Naive thymus-derived CD4-positive, alpha-beta T cell (primary cell): ENCODE measurements at regions not wholly inside any gene's neighbourhood (a gene's known extent, or its start where the extent isn't known, plus 50 kb on each side); places are given as distances from the start of the nearest gene placed in this dataset.
"Not testable (repeated sequence)": the region's sequence is repeated elsewhere in the genome, so short reads cannot be mapped to it uniquely, and the experiment has no call there.

ENCODE experiments used
- ATAC-seq: fragments of 150-1000 bp; cut with Tn5 transposase; 2 replicates; pipeline ENCODE4 v1.10.0; 2021; ENCODE audit warnings: mild to moderate bottlenecking, moderate library complexity
- CTCF ChIA-PET: fragments of 350-600 bp; sonication (Branson Sonifier 250); formaldehyde crosslinking; loops from one replicate; lab custom pipeline; 2021; ENCODE audit warnings: antibody characterized with exemption; lab: Charles Lee
- POLR2A ChIA-PET: fragments of 350-600 bp; sonication (Branson Sonifier 250); formaldehyde crosslinking; loops from one replicate; lab custom pipeline; 2021; ENCODE audit warnings: antibody characterized with exemption, inconsistent platforms; lab: Charles Lee
- DNase-seq, 9 donors: peaks; one replicate each; pipeline versions ENCODE4 v3.0.0 to v3.0.0-alpha.2; 2020 to 2022; ENCODE audit warnings: mixed read lengths in 1 of 9
- H3K27ac ChIP-seq: one replicate; pipeline ENCODE4 v1.7.0; 2013; ENCODE audit warnings: mild to moderate bottlenecking, low read depth, low read length, moderate library complexity
- H3K27me3 ChIP-seq, 2 donors: one replicate each; pipeline ENCODE4 v1.7.0; 2013; ENCODE audit warnings: low read length in 2 of 2, mild to moderate bottlenecking in 2 of 2, moderate library complexity in 2 of 2; ENCODE audit not compliant: control insufficient read depth in 2 of 2, insufficient read depth in 2 of 2
- H3K36me3 ChIP-seq, 3 experiments: 1 replicate in 2 of 3; 2 replicates in 1 of 3; pipeline ENCODE4 v1.7.0; 2013; ENCODE audit warnings: low read length in 3 of 3, mild to moderate bottlenecking in 3 of 3, moderate library complexity in 1 of 3; ENCODE audit not compliant: insufficient read depth in 3 of 3, control insufficient read depth in 2 of 3
- H3K4me1 ChIP-seq, 2 donors: one replicate each; pipeline ENCODE4 v1.7.0; 2013; ENCODE audit warnings: low read length in 2 of 2, mild to moderate bottlenecking in 2 of 2, moderate library complexity in 1 of 2; ENCODE audit not compliant: control insufficient read depth in 2 of 2, insufficient read depth in 2 of 2
- H3K4me3 ChIP-seq: 2 replicates; pipeline ENCODE4 v1.7.0; 2013; ENCODE audit warnings: mild to moderate bottlenecking, low read length
- H3K9me3 ChIP-seq, 3 experiments: 1 replicate in 2 of 3; 2 replicates in 1 of 3; pipeline ENCODE4 v1.7.0; 2013; ENCODE audit warnings: low read length in 3 of 3; ENCODE audit not compliant: control insufficient read depth in 2 of 3
- H3K27ac Mint-ChIP-seq, 9 donors: one replicate each; pipeline ENCODE4 v1.8.0; 2020 to 2022; ENCODE audit warnings: mixed read lengths in 9 of 9, mild to moderate bottlenecking in 8 of 9, moderate library complexity in 5 of 9, inconsistent platforms in 2 of 9
- H3K27me3 Mint-ChIP-seq, 5 donors: one replicate each; pipeline ENCODE4 v1.8.0; 2021 to 2022; ENCODE audit warnings: mixed read lengths in 5 of 5, mild to moderate bottlenecking in 1 of 5
- H3K36me3 Mint-ChIP-seq, 5 donors: one replicate each; pipeline ENCODE4 v1.8.0; 2020 to 2022; ENCODE audit warnings: mixed read lengths in 5 of 5, mild to moderate bottlenecking in 3 of 5, inconsistent platforms in 1 of 5
- H3K4me1 Mint-ChIP-seq, 7 donors: one replicate each; pipeline ENCODE4 v1.8.0; 2020 to 2022; ENCODE audit warnings: mixed read lengths in 7 of 7, mild to moderate bottlenecking in 3 of 7, inconsistent platforms in 1 of 7
- H3K4me3 Mint-ChIP-seq, 10 donors: one replicate each; pipeline ENCODE4 v1.8.0; 2020 to 2022; ENCODE audit warnings: mild to moderate bottlenecking in 10 of 10, mixed read lengths in 10 of 10, moderate library complexity in 6 of 10, inconsistent platforms in 2 of 10
- H3K9me3 Mint-ChIP-seq, 11 donors: one replicate each; pipeline ENCODE4 v1.8.0; 2020 to 2022; ENCODE audit warnings: mixed read lengths in 11 of 11, mild to moderate bottlenecking in 4 of 11, inconsistent platforms in 1 of 11, moderate library complexity in 1 of 11
- intact Hi-C, 2 donors: fragments of 100-400 bp; cut with micrococcal nuclease; formaldehyde crosslinking; loops; one replicate each; pipeline ENCODE4 v1.15.1; 2023

DNA sequence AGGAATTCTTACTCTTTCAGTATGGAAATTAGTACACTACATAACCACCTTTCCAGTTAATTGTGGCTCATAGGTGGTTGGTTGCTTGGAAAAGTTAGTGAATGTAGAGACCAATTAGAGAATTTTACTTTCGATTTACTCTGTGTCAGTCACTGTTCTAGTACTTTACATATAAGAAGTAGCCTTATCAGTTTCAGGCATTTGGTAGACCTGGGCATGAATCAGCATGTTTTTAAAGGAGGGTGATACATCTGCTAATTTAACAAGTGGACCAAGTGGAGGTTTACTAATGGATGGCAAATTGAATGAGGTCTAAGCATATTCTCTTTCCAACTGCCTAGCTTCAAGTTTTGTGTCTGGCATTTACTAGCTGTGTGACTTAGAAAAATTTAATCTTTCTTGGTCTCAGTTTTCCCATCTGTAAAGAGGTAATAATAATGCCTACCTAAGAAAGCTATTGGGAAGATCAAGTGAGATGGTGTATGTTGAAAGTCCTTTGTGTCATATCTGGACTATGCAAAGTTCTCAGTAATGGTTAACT lies 1158.6 kb downstream of the PLA2G4A start:
- ChIA-PET CTCF (no interaction called here), POLR2A (no interaction called here)
- intact Hi-C loops, result no loop called here

DNA sequence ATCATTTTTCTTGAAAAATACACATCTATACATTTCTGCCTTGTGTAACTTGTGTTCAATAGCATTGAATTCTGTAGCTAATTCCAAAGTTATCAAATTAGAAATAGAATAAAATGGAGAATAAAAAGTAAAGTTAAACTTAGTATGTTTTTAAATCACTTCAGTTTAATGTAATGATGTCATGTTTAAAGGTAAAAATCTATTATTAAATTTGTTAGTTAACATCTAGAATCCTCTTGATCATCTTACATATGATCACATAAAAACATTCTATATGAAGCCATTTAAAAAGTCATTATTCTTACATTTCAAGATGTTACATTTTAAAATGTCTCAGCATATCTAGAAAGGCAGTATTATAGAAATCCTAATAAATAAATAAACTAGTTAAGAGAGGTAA lies 1163.2 kb downstream of the PLA2G4A start:
- Histone ChIP-seq H3K9me3 (no peaks in the 10 kb centered on the region), H3K36me3 (no peaks in the 10 kb centered on the region), H3K4me1 (no peaks in the 10 kb centered on the region), H3K4me3 (no peak overlapping the region), H3K27me3 (no peaks in the 10 kb centered on the region), H3K27ac (no peak overlapping the region)
- intact Hi-C loops, result no loop called here
- Mint-ChIP-seq H3K9me3 (peaks cover 0 to 7% (median 0%) of the 10 kb centered on the region in 11 donors), H3K27me3 (no peaks in the 10 kb centered on the region), H3K4me3 (no peak overlapping the region), H3K4me1 (no peaks in the 10 kb centered on the region), H3K36me3 (no peaks in the 10 kb centered on the region), H3K27ac (no peak overlapping the region)
- no peak for ATAC-seq
- no peak for DNase-seq
- ChIA-PET POLR2A (no interaction called here), CTCF (no interaction called here)

More for the DNA sequence above, 1158.6 kb downstream of the PLA2G4A start:
- no peaks in the 10 kb centered on the region for H3K36me3 Mint-ChIP-seq
- no peaks in the 10 kb centered on the region for H3K27me3 Mint-ChIP-seq
- no peaks in the 10 kb centered on the region for H3K4me1 Mint-ChIP-seq
- Histone ChIP-seq H3K36me3 (no peaks in the 10 kb centered on the region), H3K4me3 (no peak overlapping the region), H3K27ac (no peak overlapping the region), H3K4me1 (no peaks in the 10 kb centered on the region), H3K27me3 (no peaks in the 10 kb centered on the region), H3K9me3 (no peaks in the 10 kb centered on the region)
- H3K9me3 Mint-ChIP-seq, result peaks cover 0 to 9% (median 0%) of the 10 kb centered on the region in 11 donors
- H3K4me3 Mint-ChIP-seq, result no peak overlapping the region
- DNase-seq, result no peak
- no peak overlapping the region for H3K27ac Mint-ChIP-seq
- ATAC-seq, result no peak

DNA sequence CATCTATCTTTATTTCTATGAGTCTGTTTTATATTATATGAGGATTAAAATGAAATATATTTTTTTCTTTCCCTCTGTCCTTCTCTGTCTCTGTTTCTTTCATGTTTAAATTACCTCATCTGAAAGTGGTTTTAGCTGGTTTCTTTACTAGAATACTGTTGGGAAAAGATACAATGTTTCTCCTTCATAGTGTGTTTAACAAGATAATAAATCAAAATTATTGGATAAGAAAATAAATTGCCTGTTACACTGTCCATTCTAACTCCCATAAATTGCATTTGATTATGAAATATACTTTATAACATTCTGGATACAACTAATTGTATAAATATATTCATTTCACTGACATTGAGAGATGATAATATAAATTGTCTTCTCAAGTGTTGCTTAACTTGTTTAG lies 1168.0 kb downstream of the PLA2G4A start:
- ATAC-seq (no peak), DNase-seq (no peak)
- H3K9me3 ChIP-seq, result no peaks in the 10 kb centered on the region
- intact Hi-C loops, result no loop called here
- Mint-ChIP-seq H3K27ac (no peak overlapping the region), H3K27me3 (no peaks in the 10 kb centered on the region), H3K9me3 (peaks cover 0 to 7% (median 1%) of the 10 kb centered on the region in 11 donors), H3K4me3 (no peak overlapping the region), H3K36me3 (no peaks in the 10 kb centered on the region), H3K4me1 (no peaks in the 10 kb centered on the region)
- no peak overlapping the region for H3K4me3 ChIP-seq
- ChIA-PET POLR2A (no interaction called here), CTCF (no interaction called here)
- no peaks in the 10 kb centered on the region for H3K27me3 ChIP-seq
- no peak overlapping the region for H3K27ac ChIP-seq
- no peaks in the 10 kb centered on the region for H3K36me3 ChIP-seq
- H3K4me1 ChIP-seq, result no peaks in the 10 kb centered on the region

DNA sequence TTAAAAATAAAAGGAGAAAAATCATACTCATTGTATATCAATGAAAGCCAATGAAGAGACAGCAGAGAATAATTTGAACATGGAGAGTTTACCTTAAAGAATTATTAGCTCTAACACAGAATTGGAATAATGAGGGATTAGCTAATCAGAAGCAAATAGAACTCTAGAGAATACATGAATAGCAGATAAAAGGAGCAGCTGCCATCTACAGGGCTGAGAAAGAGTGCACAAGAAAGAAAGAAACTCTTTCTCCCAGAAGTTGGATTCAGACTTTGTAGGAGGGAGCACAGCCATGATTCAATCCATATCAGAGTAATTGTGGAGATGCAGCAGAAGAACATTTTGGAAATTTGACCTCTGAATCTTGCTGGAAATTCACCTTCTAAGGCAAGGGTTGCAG lies 1171.2 kb downstream of the PLA2G4A start:
- intact Hi-C loops, result no loop called here
- no peaks in the 10 kb centered on the region for H3K4me1 Mint-ChIP-seq
- Histone ChIP-seq H3K4me3 (no peak overlapping the region), H3K36me3 (no peaks in the 10 kb centered on the region), H3K9me3 (no peaks in the 10 kb centered on the region), H3K27me3 (no peaks in the 10 kb centered on the region), H3K27ac (no peak overlapping the region), H3K4me1 (no peaks in the 10 kb centered on the region)
- CTCF ChIA-PET, result no interaction called here
- no peaks in the 10 kb centered on the region for H3K36me3 Mint-ChIP-seq
- no peak for ATAC-seq
- POLR2A ChIA-PET, result no interaction called here
- no peaks in the 10 kb centered on the region for H3K27me3 Mint-ChIP-seq
- H3K4me3 Mint-ChIP-seq, result no peak overlapping the region
- H3K9me3 Mint-ChIP-seq, result peaks cover 0 to 9% (median 2%) of the 10 kb centered on the region in 11 donors
- no peak overlapping the region for H3K27ac Mint-ChIP-seq
- DNase-seq, result no peak

DNA sequence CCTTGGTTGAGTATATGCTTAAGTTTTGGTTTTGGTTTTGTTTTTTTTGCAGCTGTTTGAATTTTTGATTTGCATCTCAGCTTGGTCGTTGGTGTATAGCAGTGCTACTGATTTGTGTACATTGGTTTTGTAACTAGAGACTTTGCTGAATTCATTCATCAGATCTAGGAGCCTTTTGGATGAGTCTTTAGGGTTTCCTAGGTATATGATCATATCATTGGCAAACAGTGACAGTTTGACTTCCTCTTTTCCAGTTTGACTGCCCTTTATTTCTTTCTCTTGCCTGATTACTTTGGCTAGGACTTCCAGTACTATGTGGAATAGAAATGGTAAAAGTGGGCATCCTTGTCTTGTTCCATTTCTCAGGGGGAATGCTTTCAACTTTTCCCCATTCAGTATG lies 1174.9 kb downstream of the PLA2G4A start:
- H3K9me3 ChIP-seq, intact Hi-C loops, ATAC-seq, H3K27me3 Mint-ChIP-seq, H3K27ac ChIP-seq, H3K4me3 Mint-ChIP-seq, H3K4me1 Mint-ChIP-seq, H3K27me3 ChIP-seq, H3K4me1 ChIP-seq, CTCF ChIA-PET, H3K4me3 ChIP-seq, H3K27ac Mint-ChIP-seq, DNase-seq, H3K36me3 ChIP-seq, POLR2A ChIA-PET, H3K36me3 Mint-ChIP-seq: not testable (repeated sequence)
- H3K9me3 Mint-ChIP-seq, result peaks cover 0 to 13% (median 2%) of the 10 kb centered on the region in 11 donors

DNA sequence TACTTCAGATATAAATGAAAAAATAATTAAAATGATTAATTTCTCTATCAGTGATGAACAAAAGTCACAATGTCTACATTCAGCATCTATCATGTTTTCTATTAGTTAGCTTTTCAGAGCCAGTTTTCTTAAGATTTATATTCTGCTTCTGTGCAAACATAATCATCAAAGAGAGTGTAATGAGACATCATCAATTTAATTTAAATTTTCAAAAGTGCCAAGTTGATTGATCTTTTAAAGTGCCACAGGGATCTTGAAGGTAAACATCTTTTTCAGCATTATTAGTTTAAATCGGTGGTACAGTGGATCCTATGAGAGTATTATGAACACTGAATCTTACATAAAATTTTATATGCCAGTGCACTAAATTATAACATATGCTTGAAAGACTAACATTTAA lies 1176.1 kb downstream of the PLA2G4A start:
- Mint-ChIP-seq H3K36me3 (no peaks in the 10 kb centered on the region), H3K27ac (no peak overlapping the region), H3K27me3 (no peaks in the 10 kb centered on the region), H3K9me3 (peaks cover 0 to 13% (median 2%) of the 10 kb centered on the region in 11 donors), H3K4me1 (no peaks in the 10 kb centered on the region), H3K4me3 (no peak overlapping the region)
- ChIA-PET CTCF (no interaction called here), POLR2A (no interaction called here)
- ATAC-seq (no peak), DNase-seq (no peak)
- H3K27ac ChIP-seq, result no peak overlapping the region
- no peaks in the 10 kb centered on the region for H3K36me3 ChIP-seq
- no peaks in the 10 kb centered on the region for H3K9me3 ChIP-seq
- no peaks in the 10 kb centered on the region for H3K27me3 ChIP-seq
- H3K4me3 ChIP-seq, result no peak overlapping the region
- intact Hi-C loops, result no loop called here
- H3K4me1 ChIP-seq, result no peaks in the 10 kb centered on the region

DNA sequence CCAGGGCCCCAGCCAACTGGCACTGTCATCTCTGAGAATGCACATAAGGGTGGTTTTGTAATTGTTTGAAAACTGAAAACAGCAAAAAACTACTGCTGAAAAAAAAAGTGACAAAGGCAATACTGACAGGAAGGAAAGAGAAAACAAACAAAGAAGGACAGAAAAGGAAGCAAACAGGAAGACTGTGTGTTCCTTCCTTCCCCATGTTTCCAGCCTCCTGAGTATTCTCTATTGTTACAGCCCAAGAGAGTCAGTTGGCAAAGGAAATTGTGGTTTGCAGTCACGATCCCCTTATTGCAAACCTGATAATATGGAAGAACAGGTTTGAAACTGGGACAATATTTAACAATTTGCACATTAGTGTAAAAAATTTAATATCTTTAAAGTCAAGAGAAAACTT lies 1177.6 kb downstream of the PLA2G4A start:
- ATAC-seq (no peak), DNase-seq (no peak)
- no peaks in the 10 kb centered on the region for H3K4me1 ChIP-seq
- H3K27ac ChIP-seq, result no peak overlapping the region
- no peak overlapping the region for H3K27ac Mint-ChIP-seq
- intact Hi-C loops, result no loop called here
- H3K9me3 ChIP-seq, result no peaks in the 10 kb centered on the region
- no peaks in the 10 kb centered on the region for H3K4me1 Mint-ChIP-seq
- POLR2A ChIA-PET, result no interaction called here
- no peaks in the 10 kb centered on the region for H3K27me3 Mint-ChIP-seq
- H3K9me3 Mint-ChIP-seq, result peaks cover 0 to 13% (median 2%) of the 10 kb centered on the region in 11 donors
- no peaks in the 10 kb centered on the region for H3K36me3 Mint-ChIP-seq
- H3K36me3 ChIP-seq, result no peaks in the 10 kb centered on the region
- H3K4me3 ChIP-seq, result no peak overlapping the region
- H3K4me3 Mint-ChIP-seq, result no peak overlapping the region
- CTCF ChIA-PET, result no interaction called here
- no peaks in the 10 kb centered on the region for H3K27me3 ChIP-seq
